ENCODE measurements at regions not wholly inside any gene's neighbourhood (a gene's known extent, or its start where the extent isn't known, plus 50 kb on each side); places are given as distances from the start of the nearest gene placed in this dataset.

DNA sequence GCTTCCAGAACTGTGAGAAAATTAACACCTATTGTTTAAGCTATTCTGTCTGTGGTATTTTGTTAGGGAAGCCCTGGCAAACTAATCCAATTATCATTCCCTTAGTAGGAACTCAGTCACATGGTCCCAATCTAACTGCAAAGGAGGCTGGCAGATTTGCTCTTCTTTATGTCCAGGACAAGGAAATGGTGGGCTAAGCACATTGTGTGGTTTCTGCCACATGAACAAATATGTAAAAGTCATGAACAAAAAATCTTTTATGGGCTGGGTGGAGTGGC is 278.6 kb upstream of the RPL38 start:
- Histone ChIP-seq H3K23ac (ENCODE audit: insufficient read length) (no peak overlapping the region), H3K79me1 (ENCODE audit: low read depth, low read length) (no peaks in the 10 kb centered on the region), H2AFZ (ENCODE audit: low read length) (no peak overlapping the region), H3K79me2 (ENCODE audit: control insufficient read depth in 1 of 2, insufficient read depth in 2 of 2, low read length in 2 of 2) (no peaks in the 10 kb centered on the region), H3K4me2 (ENCODE audit: insufficient read depth in 1 of 2, low read depth in 2 of 2, low read length in 2 of 2) (no peak overlapping the region), H4K91ac (replicated peaks; ENCODE audit: insufficient read length, low read length) (no peak overlapping the region), H3K9ac (replicated peaks in 1 of 4; ENCODE audit: extremely low read depth in 1 of 4, low read depth in 3 of 4, low read length in 3 of 4) (no peak overlapping the region), H3K27me3 (replicated peaks in 1 of 4; ENCODE audit: control insufficient read depth in 3 of 4, extremely low read depth in 1 of 4, insufficient read depth in 3 of 4, low read length in 3 of 4) (no peaks in the 10 kb centered on the region; a peak in 1 of 7 replicates), H3K23me2 (ENCODE audit: low read depth, low read length) (no peaks in the 10 kb centered on the region), H4K8ac (ENCODE audit: extremely low read depth, insufficient read depth, low read length) (no peak overlapping the region), H2BK120ac (replicated peaks; ENCODE audit: low read depth, low read length) (no peak overlapping the region), H3K4me1 (replicated peaks in 1 of 4; ENCODE audit: control insufficient read depth in 3 of 4, insufficient read depth in 4 of 4, low read length in 3 of 4) (peaks cover 0 to 2% (median under 1%) of the 10 kb centered on the region in 4 experiments; a peak in 3 of 7 replicates), H3K18ac (ENCODE audit: extremely low read depth, low read length) (no peak overlapping the region), H3K4ac (replicated peaks; ENCODE audit: insufficient read length, low read depth, low read length) (no peak overlapping the region), H3K4me3 (ENCODE audit: extremely low read depth in 1 of 4, insufficient read depth in 2 of 4, low read depth in 3 of 4, low read length in 4 of 4) (no peak overlapping the region), H4K20me1 (replicated peaks in 1 of 2; ENCODE audit: control insufficient read depth in 1 of 2, insufficient read depth in 2 of 2, low read length in 2 of 2) (peaks cover 0 to 1% of the 10 kb centered on the region in 2 experiments), H3K9me3 (ENCODE audit: insufficient read depth in 2 of 2, low read depth in 1 of 2, low read length in 1 of 2) (peaks cover 0 to 2% of the 10 kb centered on the region in 2 experiments; a peak in 1 of 4 replicates), H2BK5ac (ENCODE audit: low read depth, low read length) (no peak overlapping the region), H3K27ac (ENCODE audit: low read depth, low read length) (no peak overlapping the region), H2BK20ac (ENCODE audit: low read length) (no peak overlapping the region), H3K36me3 (ENCODE audit: control insufficient read depth in 2 of 4, insufficient read depth in 4 of 4, low read length in 3 of 4) (no peaks in the 10 kb centered on the region), H2BK12ac (ENCODE audit: low read depth, low read length) (no peak overlapping the region), H2AK5ac (ENCODE audit: low read depth, low read length) (no peak overlapping the region), H3K14ac (ENCODE audit: insufficient read length) (no peak overlapping the region), H3K56ac (replicated peaks; ENCODE audit: insufficient read length, low read depth, low read length) (no peak overlapping the region), H4K5ac (ENCODE audit: insufficient read length, low read depth, low read length) (no peak overlapping the region), H2BK15ac (ENCODE audit: low read length) (no peak overlapping the region)
- FAIRE-seq (no peak), DNase-seq (ENCODE audit: low read depth in 1 of 2, low spot score in 2 of 2) (no peak)
- CTCF ChIA-PET (ENCODE audit: partially characterized antibody) = interaction anchor here (1.3 kb wide), 1 partner anchor 215 kb away, joined by 3 read pairs; no protein-coding TSS in a partner anchor
- POLR2A ChIA-PET (ENCODE audit: partially characterized antibody) = no interaction called here
- TF ChIP-seq CBX5 (IDR thresholded peaks at IDR 0.05; ENCODE audit: low read depth, low read length) (no peak), JUN (IDR thresholded peaks at IDR 0.05; ENCODE audit: low read depth, low read length) (no peak), BACH1 (IDR thresholded peaks at IDR 0.05; ENCODE audit: low read length) (no peak), PHF8 (conservative IDR thresholded peaks at IDR 0.05; ENCODE audit: low read depth, low read length) (no peak), MAFK (IDR thresholded peaks at IDR 0.05; ENCODE audit: low read depth, low read length) (no peak), SP4 (IDR thresholded peaks at IDR 0.05; ENCODE audit: low read length) (no peak), KDM4A (IDR thresholded peaks at IDR 0.05; ENCODE audit: low read depth, low read length, severe bottlenecking) (no peak), POLR2AphosphoS5 (IDR thresholded peaks at IDR 0.05; ENCODE audit: low read depth, low read length) (no peak), ASH2L (IDR thresholded peaks at IDR 0.05; ENCODE audit: low read length) (no peak), SP2 (IDR thresholded peaks at IDR 0.05; ENCODE audit: low read length) (no peak), RXRA (IDR thresholded peaks at IDR 0.05; ENCODE audit: insufficient read depth, low read depth, low read length) (no peak), TBP (IDR thresholded peaks at IDR 0.05; ENCODE audit: low read depth, low read length) (no peak), RNF2 (IDR thresholded peaks at IDR 0.05; ENCODE audit: borderline replicate concordance, low read depth, low read length, missing control alignments, poor library complexity, severe bottlenecking) (no peak)
